H1 (cell line): ENCODE measurements at regions not wholly inside any gene's neighbourhood (a gene's known extent, or its start where the extent isn't known, plus 50 kb on each side); places are given as distances from the start of the nearest gene placed in this dataset.

Experiments
- CHD7 ChIP-seq: fragments of 300-600 bp; sonication (generic); IDR thresholded peaks from 2 replicates; pipeline ENCODE4 v1.7.1; 2012; ENCODE audit warnings: low read length, moderate library complexity, mild to moderate bottlenecking, inconsistent platforms; ENCODE audit not compliant: insufficient replicate concordance

DNA sequence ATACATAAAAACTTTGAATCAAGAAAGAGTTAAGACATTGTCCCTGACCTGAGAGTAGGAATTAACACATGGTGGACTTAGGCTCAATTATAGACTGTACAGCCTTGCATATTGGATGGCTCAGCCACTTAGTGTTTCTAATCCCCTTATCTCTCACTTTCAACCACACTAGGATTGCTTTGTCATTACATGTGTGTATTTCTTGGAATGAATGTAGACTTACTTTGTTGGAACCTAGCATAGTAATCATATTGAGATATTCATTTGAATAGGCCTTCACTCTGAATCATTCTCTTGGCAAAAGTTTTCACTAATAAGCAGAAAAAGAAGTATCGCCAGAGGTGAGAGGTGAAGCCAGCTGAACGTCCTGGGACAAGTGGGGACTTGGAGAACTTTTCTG lies 1973.9 kb upstream of the FLRT2 start (continued):
- no peak for TF ChIP-seq CHD7
- TF ChIP-seq, all 59 proteins: peak for 0
